CD4-positive, alpha-beta T cell (primary cell): ENCODE measurements at regions not wholly inside any gene's neighbourhood (a gene's known extent, or its start where the extent isn't known, plus 50 kb on each side); places are given as distances from the start of the nearest gene placed in this dataset.

Source experiments
- ATAC-seq: fragments of 200-7000 bp; cut with Tn5 transposase; one replicate; pipeline ENCODE4 v1.10.0; 2022; ENCODE audit warnings: mild to moderate bottlenecking; ENCODE audit not compliant: poor library complexity
- CTCF ChIA-PET: fragments of 350-600 bp; sonication (Branson Sonifier 250); formaldehyde crosslinking; loops from one replicate; lab custom pipeline; 2021; ENCODE audit warnings: antibody characterized with exemption, inconsistent platforms; lab: Charles Lee
- POLR2A ChIA-PET: fragments of 350-600 bp; sonication (Branson Sonifier 250); formaldehyde crosslinking; loops from one replicate; lab custom pipeline; 2021; ENCODE audit warnings: antibody characterized with exemption, inconsistent platforms; lab: Charles Lee
- DNase-seq, 14 experiments: peaks; one replicate each; pipeline ENCODE4 v3.0.0-alpha.2; 2013 to 2020; ENCODE audit warnings: mixed read lengths in 2 of 14
- H3K27ac ChIP-seq, 2 donors: one replicate each; pipeline versions ENCODE4 v1.5.1 to v1.7.0; 2013; ENCODE audit warnings: low read length in 2 of 2, low read depth in 1 of 2, mild to moderate bottlenecking in 1 of 2
- H3K27me3 ChIP-seq, 2 experiments: 1 replicate in 1 of 2; 2 replicates in 1 of 2; pipeline versions ENCODE4 v1.6.1 to v1.7.0; 2013; ENCODE audit warnings: low read length in 2 of 2, control low read depth in 1 of 2, mild to moderate bottlenecking in 1 of 2, moderate library complexity in 1 of 2; ENCODE audit not compliant: insufficient read depth in 2 of 2, control insufficient read depth in 1 of 2
- H3K36me3 ChIP-seq: one replicate; pipeline ENCODE4 v1.6.1; 2013; ENCODE audit warnings: low read length, control low read depth; ENCODE audit not compliant: insufficient read depth
- H3K4me1 ChIP-seq: one replicate; pipeline ENCODE4 v1.6.1; 2013; ENCODE audit warnings: low read length, control low read depth; ENCODE audit not compliant: insufficient read depth
- H3K4me3 ChIP-seq: one replicate; pipeline ENCODE4 v1.5.1; 2013; ENCODE audit warnings: mild to moderate bottlenecking, low read length, moderate library complexity
- H3K9me3 ChIP-seq, 2 experiments: 1 replicate in 1 of 2; 2 replicates in 1 of 2; pipeline versions ENCODE4 v1.6.1 to v1.7.0; 2013; ENCODE audit warnings: low read length in 2 of 2, mild to moderate bottlenecking in 2 of 2, control low read depth in 1 of 2, moderate library complexity in 1 of 2; ENCODE audit not compliant: control insufficient read depth in 1 of 2, insufficient read depth in 1 of 2
- H3K27ac Mint-ChIP-seq: one replicate; pipeline ENCODE4 v1.8.0; 2020; ENCODE audit warnings: mixed read lengths
- H3K27me3 Mint-ChIP-seq: one replicate; pipeline ENCODE4 v1.8.0; 2021; ENCODE audit warnings: mixed read lengths
- H3K36me3 Mint-ChIP-seq: one replicate; pipeline ENCODE4 v1.8.0; 2021; ENCODE audit warnings: low read depth, mixed read lengths
- H3K4me1 Mint-ChIP-seq: one replicate; pipeline ENCODE4 v1.8.0; 2021; ENCODE audit warnings: low read depth, mixed read lengths
- H3K4me3 Mint-ChIP-seq: one replicate; pipeline ENCODE4 v1.8.0; 2020; ENCODE audit warnings: mild to moderate bottlenecking, mixed read lengths
- H3K9me3 Mint-ChIP-seq: one replicate; pipeline ENCODE4 v1.8.0; 2020; ENCODE audit warnings: mixed read lengths
- intact Hi-C, 2 experiments: fragments of 100-400 bp; cut with DNase I in 1 of 2; cut with micrococcal nuclease in 1 of 2; formaldehyde crosslinking; loops; one replicate each; pipeline versions ENCODE4 v1.15.1 to v1.9.0; 2023 to 2025; cut with DNase I, micrococcal nuclease
- TF ChIP-seq, protein P1 (sequence below): fragments of 200-600 bp; IDR thresholded peaks from one replicate; pipeline ENCODE4 v1.8.0; 2022; ENCODE audit warnings: antibody characterized with exemption, mild to moderate bottlenecking

DNA sequence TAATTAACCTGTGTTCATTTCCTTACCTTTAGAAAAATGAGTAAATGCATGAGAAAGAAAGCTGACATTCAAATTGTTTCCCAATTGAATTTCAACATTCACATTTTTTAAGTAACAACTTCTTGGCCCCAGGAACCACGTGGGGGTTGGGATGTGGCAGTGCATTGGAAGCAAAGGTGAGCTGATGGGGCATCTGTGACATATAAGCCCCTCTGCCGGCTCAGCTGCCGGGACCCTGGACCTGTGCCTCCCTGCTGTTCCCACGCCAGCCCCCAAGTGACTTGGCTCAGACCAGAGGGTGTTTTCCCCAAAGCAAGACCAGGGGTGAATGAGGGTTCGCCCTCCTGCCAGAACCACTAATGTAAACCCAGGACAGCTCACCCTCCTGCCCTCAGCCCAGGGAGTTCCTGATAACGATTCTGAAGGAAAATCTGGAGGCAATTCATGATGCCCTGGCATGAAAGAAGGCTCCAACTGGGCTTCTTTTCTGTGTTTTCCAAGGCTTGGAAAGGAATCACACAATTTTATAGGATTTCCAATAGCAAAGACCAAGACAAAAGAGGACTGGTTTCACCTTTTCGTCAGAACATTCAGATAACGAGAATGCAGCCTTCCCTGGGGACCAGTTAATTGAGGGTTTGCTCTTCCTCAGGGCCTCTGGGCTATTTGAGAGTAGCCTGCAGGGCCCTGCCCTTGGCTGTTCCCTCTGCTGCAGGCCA, 193.2 kb upstream of the TWIST2 start:
- H3K9me3 ChIP-seq = peaks cover 0 to 10% of the 10 kb centered on the region in 2 experiments
- no peak overlapping the region for H3K4me3 Mint-ChIP-seq
- ATAC-seq (no peak), DNase-seq (no peak)
- H3K4me1 ChIP-seq = no peaks in the 10 kb centered on the region
- H3K27me3 Mint-ChIP-seq = peaks cover 4% of the 10 kb centered on the region
- ChIA-PET CTCF (no interaction called here), POLR2A (no interaction called here)
- TF ChIP-seq, protein P1, sequence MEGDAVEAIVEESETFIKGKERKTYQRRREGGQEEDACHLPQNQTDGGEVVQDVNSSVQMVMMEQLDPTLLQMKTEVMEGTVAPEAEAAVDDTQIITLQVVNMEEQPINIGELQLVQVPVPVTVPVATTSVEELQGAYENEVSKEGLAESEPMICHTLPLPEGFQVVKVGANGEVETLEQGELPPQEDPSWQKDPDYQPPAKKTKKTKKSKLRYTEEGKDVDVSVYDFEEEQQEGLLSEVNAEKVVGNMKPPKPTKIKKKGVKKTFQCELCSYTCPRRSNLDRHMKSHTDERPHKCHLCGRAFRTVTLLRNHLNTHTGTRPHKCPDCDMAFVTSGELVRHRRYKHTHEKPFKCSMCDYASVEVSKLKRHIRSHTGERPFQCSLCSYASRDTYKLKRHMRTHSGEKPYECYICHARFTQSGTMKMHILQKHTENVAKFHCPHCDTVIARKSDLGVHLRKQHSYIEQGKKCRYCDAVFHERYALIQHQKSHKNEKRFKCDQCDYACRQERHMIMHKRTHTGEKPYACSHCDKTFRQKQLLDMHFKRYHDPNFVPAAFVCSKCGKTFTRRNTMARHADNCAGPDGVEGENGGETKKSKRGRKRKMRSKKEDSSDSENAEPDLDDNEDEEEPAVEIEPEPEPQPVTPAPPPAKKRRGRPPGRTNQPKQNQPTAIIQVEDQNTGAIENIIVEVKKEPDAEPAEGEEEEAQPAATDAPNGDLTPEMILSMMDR = no peak
- no peak overlapping the region for H3K4me3 ChIP-seq
- H3K27ac ChIP-seq = no peak overlapping the region
- no peaks in the 10 kb centered on the region for H3K9me3 Mint-ChIP-seq
- H3K27ac Mint-ChIP-seq = no peak overlapping the region
- H3K4me1 Mint-ChIP-seq = no peaks in the 10 kb centered on the region
- intact Hi-C loops = no loop called here
- H3K36me3 ChIP-seq = no peaks in the 10 kb centered on the region
- no peaks in the 10 kb centered on the region for H3K36me3 Mint-ChIP-seq
- H3K27me3 ChIP-seq = no peaks in the 10 kb centered on the region

- no peak for ATAC-seq
- DNase-seq = no peak
- no peaks in the 10 kb centered on the region for H3K27me3 ChIP-seq
- no peak overlapping the region for H3K4me3 Mint-ChIP-seq
- CTCF ChIA-PET = no interaction called here
- H3K9me3 ChIP-seq = peaks cover 0 to 10% of the 10 kb centered on the region in 2 experiments
- no peak overlapping the region for H3K27ac ChIP-seq
- H3K9me3 Mint-ChIP-seq = no peaks in the 10 kb centered on the region
- no peak overlapping the region for H3K4me3 ChIP-seq
- peaks cover 4% of the 10 kb centered on the region for H3K27me3 Mint-ChIP-seq
- H3K27ac Mint-ChIP-seq = no peak overlapping the region
- POLR2A ChIA-PET = no interaction called here
- H3K36me3 ChIP-seq = no peaks in the 10 kb centered on the region
- no peaks in the 10 kb centered on the region for H3K4me1 ChIP-seq
- TF ChIP-seq, protein P1 = no peak
- intact Hi-C loops = no loop called here
- no peaks in the 10 kb centered on the region for H3K4me1 Mint-ChIP-seq
- H3K36me3 Mint-ChIP-seq = no peaks in the 10 kb centered on the region
Observed at GRCh38 chr2:238655198-238655860, 192.6 kb upstream of the TWIST2 start.

GRCh38 chr2:238655974-238656722, 191.7 kb upstream of the TWIST2 start:
- intact Hi-C loops = no loop called here
- TF ChIP-seq, protein P1 = no peak
- no peaks in the 10 kb centered on the region for H3K9me3 Mint-ChIP-seq

More at GRCh38 chr2:238655974-238656722, 191.7 kb upstream of the TWIST2 start:
- ATAC-seq (no peak), DNase-seq (no peak)
- POLR2A ChIA-PET = no interaction called here
- Mint-ChIP-seq H3K27me3 (peaks cover 4% of the 10 kb centered on the region), H3K27ac (no peak overlapping the region), H3K4me3 (no peak overlapping the region), H3K4me1 (no peaks in the 10 kb centered on the region), H3K36me3 (no peaks in the 10 kb centered on the region)
- H3K4me1 ChIP-seq = no peaks in the 10 kb centered on the region
- no peaks in the 10 kb centered on the region for H3K36me3 ChIP-seq
- H3K4me3 ChIP-seq = no peak overlapping the region
- CTCF ChIA-PET = no interaction called here
- H3K9me3 ChIP-seq = peaks cover under 1 to 6% of the 10 kb centered on the region in 2 experiments
- H3K27me3 ChIP-seq = no peaks in the 10 kb centered on the region
- no peak overlapping the region for H3K27ac ChIP-seq
